HEK293 (cell line): ENCODE measurements at regions not wholly inside any gene's neighbourhood (a gene's known extent, or its start where the extent isn't known, plus 50 kb on each side); places are given as distances from the start of the nearest gene placed in this dataset.

Experiments used
- KLF10 ChIP-seq: fragments of 450-650 bp; IDR thresholded peaks from 2 replicates; pipeline ENCODE4 v1.5.1; 2018; ENCODE audit warnings: missing biosample characterization, mild to moderate bottlenecking, missing genetic modification characterization
- PRDM10 ChIP-seq: fragments of 450-650 bp; formaldehyde crosslinking; IDR thresholded peaks from 2 replicates; pipeline ENCODE4 v1.5.1; 2016; ENCODE audit warnings: missing biosample characterization, missing genetic modification characterization
- PRDM4 ChIP-seq: fragments of 450-650 bp; formaldehyde crosslinking; IDR thresholded peaks from 2 replicates; pipeline ENCODE4 v1.5.1; 2017; ENCODE audit warnings: missing biosample characterization, missing genetic modification characterization
- ZNF132 ChIP-seq: fragments of 450-650 bp; formaldehyde crosslinking; IDR thresholded peaks from 2 replicates; pipeline ENCODE4 v1.5.1; 2017; ENCODE audit warnings: missing biosample characterization, missing genetic modification characterization, borderline replicate concordance
- ZNF174 ChIP-seq: fragments of 450-650 bp; formaldehyde crosslinking; IDR thresholded peaks from 2 replicates; pipeline ENCODE4 v1.5.0; 2017; ENCODE audit warnings: missing biosample characterization, mild to moderate bottlenecking, missing genetic modification characterization
- ZNF239 ChIP-seq: fragments of 450-650 bp; formaldehyde crosslinking; IDR thresholded peaks from 2 replicates; pipeline ENCODE4 v1.5.1; 2016; ENCODE audit warnings: missing biosample characterization, missing genetic modification characterization
- ZNF248 ChIP-seq: fragments of 450-650 bp; formaldehyde crosslinking; IDR thresholded peaks from 2 replicates; pipeline ENCODE4 v1.5.1; 2017; ENCODE audit warnings: missing biosample characterization, missing genetic modification characterization
- ZNF391 ChIP-seq: fragments of 450-650 bp; formaldehyde crosslinking; IDR thresholded peaks from 2 replicates; pipeline ENCODE4 v1.5.1; 2016; ENCODE audit warnings: low read depth, missing biosample characterization, missing genetic modification characterization, borderline replicate concordance
- ZNF670 ChIP-seq: fragments of 450-650 bp; formaldehyde crosslinking; IDR thresholded peaks from 2 replicates; pipeline ENCODE4 v1.5.1; 2016; ENCODE audit warnings: missing biosample characterization, missing genetic modification characterization, low read depth
- ZNF768 ChIP-seq: fragments of 450-650 bp; formaldehyde crosslinking; IDR thresholded peaks from 2 replicates; pipeline ENCODE4 v1.5.1; 2018; ENCODE audit warnings: missing biosample characterization, mild to moderate bottlenecking, missing genetic modification characterization
- TF ChIP-seq, protein P1 (sequence below): fragments of 450-650 bp; formaldehyde crosslinking; IDR thresholded peaks from 2 replicates; pipeline ENCODE4 v1.5.1; 2016; ENCODE audit warnings: missing biosample characterization, missing genetic modification characterization
- TF ChIP-seq, protein P2 (sequence below): fragments of 450-650 bp; formaldehyde crosslinking; IDR thresholded peaks from 2 replicates; pipeline ENCODE4 v1.5.1; 2016; ENCODE audit warnings: missing biosample characterization, missing genetic modification characterization

- no peak for TF ChIP-seq ZNF768 (tag by site-specific recombination)
- TF ChIP-seq, protein P1, sequence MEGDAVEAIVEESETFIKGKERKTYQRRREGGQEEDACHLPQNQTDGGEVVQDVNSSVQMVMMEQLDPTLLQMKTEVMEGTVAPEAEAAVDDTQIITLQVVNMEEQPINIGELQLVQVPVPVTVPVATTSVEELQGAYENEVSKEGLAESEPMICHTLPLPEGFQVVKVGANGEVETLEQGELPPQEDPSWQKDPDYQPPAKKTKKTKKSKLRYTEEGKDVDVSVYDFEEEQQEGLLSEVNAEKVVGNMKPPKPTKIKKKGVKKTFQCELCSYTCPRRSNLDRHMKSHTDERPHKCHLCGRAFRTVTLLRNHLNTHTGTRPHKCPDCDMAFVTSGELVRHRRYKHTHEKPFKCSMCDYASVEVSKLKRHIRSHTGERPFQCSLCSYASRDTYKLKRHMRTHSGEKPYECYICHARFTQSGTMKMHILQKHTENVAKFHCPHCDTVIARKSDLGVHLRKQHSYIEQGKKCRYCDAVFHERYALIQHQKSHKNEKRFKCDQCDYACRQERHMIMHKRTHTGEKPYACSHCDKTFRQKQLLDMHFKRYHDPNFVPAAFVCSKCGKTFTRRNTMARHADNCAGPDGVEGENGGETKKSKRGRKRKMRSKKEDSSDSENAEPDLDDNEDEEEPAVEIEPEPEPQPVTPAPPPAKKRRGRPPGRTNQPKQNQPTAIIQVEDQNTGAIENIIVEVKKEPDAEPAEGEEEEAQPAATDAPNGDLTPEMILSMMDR (tag by site-specific recombination) = no peak
- TF ChIP-seq KLF10 (tag by site-specific recombination) = no peak
- no peak for TF ChIP-seq PRDM10 (tag by site-specific recombination)
- TF ChIP-seq ZNF670 (tag by site-specific recombination) = no peak
- no peak for TF ChIP-seq ZNF248 (tag by site-specific recombination)
- no peak for TF ChIP-seq PRDM4
- TF ChIP-seq ZNF239 (tag by site-specific recombination) = no peak
- TF ChIP-seq ZNF391 (tag by site-specific recombination) = no peak
- TF ChIP-seq, protein P2, sequence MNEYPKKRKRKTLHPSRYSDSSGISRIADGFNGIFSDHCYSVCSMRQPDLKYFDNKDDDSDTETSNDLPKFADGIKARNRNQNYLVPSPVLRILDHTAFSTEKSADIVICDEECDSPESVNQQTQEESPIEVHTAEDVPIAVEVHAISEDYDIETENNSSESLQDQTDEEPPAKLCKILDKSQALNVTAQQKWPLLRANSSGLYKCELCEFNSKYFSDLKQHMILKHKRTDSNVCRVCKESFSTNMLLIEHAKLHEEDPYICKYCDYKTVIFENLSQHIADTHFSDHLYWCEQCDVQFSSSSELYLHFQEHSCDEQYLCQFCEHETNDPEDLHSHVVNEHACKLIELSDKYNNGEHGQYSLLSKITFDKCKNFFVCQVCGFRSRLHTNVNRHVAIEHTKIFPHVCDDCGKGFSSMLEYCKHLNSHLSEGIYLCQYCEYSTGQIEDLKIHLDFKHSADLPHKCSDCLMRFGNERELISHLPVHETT = no peak
- no peak for TF ChIP-seq ZNF174
- no peak for TF ChIP-seq ZNF132 (tag by site-specific recombination)
Observed at GRCh38 chr1:29805896-29806160, 569.5 kb downstream of the PTPRU start.
